ENCODE measurements at regions not wholly inside any gene's neighbourhood (a gene's known extent, or its start where the extent isn't known, plus 50 kb on each side); places are given as distances from the start of the nearest gene placed in this dataset.
A peak's percentile ranks its signal among the peaks of the same experiment; 100 is the strongest.

GRCh38 chr2:129067070-129067469, 748.4 kb upstream of the HS6ST1 start:
- no peak for DNase-seq (ENCODE audit: low spot score)

- DNase-seq (ENCODE audit: low spot score): no peak
Observed at GRCh38 chr2:129067953-129068352, 749.3 kb upstream of the HS6ST1 start.

GRCh38 chr2:129068543-129068942, 749.9 kb upstream of the HS6ST1 start:
- DNase-seq (ENCODE audit: low spot score): no peak

GRCh38 chr2:129069875-129070594, 751.4 kb upstream of the HS6ST1 start:
- DNase-seq (ENCODE audit: low spot score): no peak

- no peak for DNase-seq (ENCODE audit: low spot score)
Observed at GRCh38 chr2:129070663-129071062, 752.0 kb upstream of the HS6ST1 start.

GRCh38 chr2:129071531-129071930, 752.9 kb upstream of the HS6ST1 start:
- DNase-seq (ENCODE audit: low spot score): no peak

- no peak for DNase-seq (ENCODE audit: low spot score)
Observed at GRCh38 chr2:129074298-129074920, 755.7 kb upstream of the HS6ST1 start.

- no peak for DNase-seq (ENCODE audit: low spot score)
Observed at GRCh38 chr2:129078548-129078947, 759.9 kb upstream of the HS6ST1 start.

- DNase-seq (ENCODE audit: low spot score): peak; percentile 49
Observed at GRCh38 chr2:129080715-129081476, 762.2 kb upstream of the HS6ST1 start.

- DNase-seq (ENCODE audit: low spot score): no peak
Observed at GRCh38 chr2:129085386-129085785, 766.7 kb upstream of the HS6ST1 start.

- peak; percentile 48 for DNase-seq (ENCODE audit: low spot score)
Observed at GRCh38 chr2:129087133-129087813, 768.6 kb upstream of the HS6ST1 start.

- DNase-seq (ENCODE audit: low spot score): no peak
Observed at GRCh38 chr2:129091620-129092019, 773.0 kb upstream of the HS6ST1 start.

- DNase-seq (ENCODE audit: low spot score): no peak
Observed at GRCh38 chr2:129092956-129093355, 774.3 kb upstream of the HS6ST1 start.

- peak; percentile 60 for DNase-seq (ENCODE audit: low spot score)
Observed at GRCh38 chr2:129101186-129101585, 782.5 kb upstream of the HS6ST1 start.

- no peak for DNase-seq (ENCODE audit: low spot score)
Observed at GRCh38 chr2:129103936-129104878, 785.5 kb upstream of the HS6ST1 start.

- no peak for DNase-seq (ENCODE audit: low spot score)
Observed at GRCh38 chr2:129112181-129112580, 793.5 kb upstream of the HS6ST1 start.

- no peak for DNase-seq (ENCODE audit: low spot score)
Observed at GRCh38 chr2:129113776-129114175, 795.1 kb upstream of the HS6ST1 start.

GRCh38 chr2:129117434-129117833, 798.8 kb upstream of the HS6ST1 start:
- DNase-seq (ENCODE audit: low spot score): no peak

GRCh38 chr2:129118296-129118695, 799.6 kb upstream of the HS6ST1 start:
- DNase-seq (ENCODE audit: low spot score): no peak

- DNase-seq (ENCODE audit: low spot score): no peak
Observed at GRCh38 chr2:129129087-129129486, 810.4 kb upstream of the HS6ST1 start.
